C4-2B (cell line): ENCODE measurements at regions not wholly inside any gene's neighbourhood (a gene's known extent, or its start where the extent isn't known, plus 50 kb on each side); places are given as distances from the start of the nearest gene placed in this dataset.

Source experiments
- ZFX ChIP-seq: fragments of 450-650 bp; IDR thresholded peaks from 2 replicates; pipeline ENCODE4 v1.6.1; 2017
- TF ChIP-seq, protein P1 (sequence below): fragments of 450-650 bp; conservative IDR thresholded peaks from 2 replicates; pipeline ENCODE4 v1.5.1; 2017; ENCODE audit warnings: mild to moderate bottlenecking

DNA sequence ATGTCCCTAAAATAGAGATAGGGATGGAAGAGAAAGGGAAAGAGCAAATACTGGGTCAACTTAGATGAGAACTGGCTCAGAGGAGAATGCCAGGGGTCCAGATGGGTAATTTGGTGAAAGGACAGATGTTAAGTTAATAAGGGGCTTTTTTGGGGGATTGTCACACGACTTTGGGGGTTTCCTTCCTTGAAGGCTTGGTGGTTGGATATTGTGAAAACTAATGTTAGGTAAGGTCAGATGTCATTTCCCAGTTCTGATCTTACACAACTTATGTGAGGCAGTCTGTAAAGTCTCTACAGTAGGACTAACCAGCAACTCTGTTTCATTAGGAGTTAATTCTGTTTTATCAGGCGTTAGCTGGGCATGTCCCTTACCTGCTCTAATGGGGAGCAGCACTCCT, 231.1 kb downstream of the NR2F2 start:
- TF ChIP-seq, protein P1, sequence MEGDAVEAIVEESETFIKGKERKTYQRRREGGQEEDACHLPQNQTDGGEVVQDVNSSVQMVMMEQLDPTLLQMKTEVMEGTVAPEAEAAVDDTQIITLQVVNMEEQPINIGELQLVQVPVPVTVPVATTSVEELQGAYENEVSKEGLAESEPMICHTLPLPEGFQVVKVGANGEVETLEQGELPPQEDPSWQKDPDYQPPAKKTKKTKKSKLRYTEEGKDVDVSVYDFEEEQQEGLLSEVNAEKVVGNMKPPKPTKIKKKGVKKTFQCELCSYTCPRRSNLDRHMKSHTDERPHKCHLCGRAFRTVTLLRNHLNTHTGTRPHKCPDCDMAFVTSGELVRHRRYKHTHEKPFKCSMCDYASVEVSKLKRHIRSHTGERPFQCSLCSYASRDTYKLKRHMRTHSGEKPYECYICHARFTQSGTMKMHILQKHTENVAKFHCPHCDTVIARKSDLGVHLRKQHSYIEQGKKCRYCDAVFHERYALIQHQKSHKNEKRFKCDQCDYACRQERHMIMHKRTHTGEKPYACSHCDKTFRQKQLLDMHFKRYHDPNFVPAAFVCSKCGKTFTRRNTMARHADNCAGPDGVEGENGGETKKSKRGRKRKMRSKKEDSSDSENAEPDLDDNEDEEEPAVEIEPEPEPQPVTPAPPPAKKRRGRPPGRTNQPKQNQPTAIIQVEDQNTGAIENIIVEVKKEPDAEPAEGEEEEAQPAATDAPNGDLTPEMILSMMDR: no peak
- no peak for TF ChIP-seq ZFX
